ENCODE measurements at regions not wholly inside any gene's neighbourhood (a gene's known extent, or its start where the extent isn't known, plus 50 kb on each side); places are given as distances from the start of the nearest gene placed in this dataset.
"Not testable (repeated sequence)": the region's sequence is repeated elsewhere in the genome, so short reads cannot be mapped to it uniquely, and the experiment has no call there.

DNA sequence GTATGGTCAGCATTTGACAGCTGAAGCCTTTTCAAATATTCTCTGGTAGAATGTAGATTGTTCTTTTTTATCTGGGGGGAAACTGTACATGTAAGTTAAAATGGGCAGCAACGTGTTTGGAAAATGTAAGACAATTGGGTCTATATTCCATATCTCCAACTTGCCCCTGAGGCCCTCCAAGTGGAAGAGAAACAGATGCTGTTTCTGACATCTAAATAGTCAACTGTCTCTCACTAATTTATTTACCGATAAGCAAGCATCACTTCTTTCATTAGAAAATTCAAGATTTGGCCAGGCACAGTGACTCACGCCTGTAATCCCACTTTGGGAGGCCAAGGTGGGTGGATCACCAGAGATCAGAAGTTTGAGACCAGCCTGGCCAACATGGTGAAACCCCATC is 120.2 kb upstream of the TBCA start:
- Histone ChIP-seq H3K79me2 (ENCODE audit: control insufficient read depth, insufficient read depth, low read length) (no peaks in the 10 kb centered on the region), H3K4me1 (replicated peaks in 1 of 2; ENCODE audit: control insufficient read depth in 2 of 2, insufficient read depth in 2 of 2, low read length in 2 of 2) (peaks cover 5 to 16% of the 10 kb centered on the region in 2 experiments; a peak in 4 of 5 replicates)

DNA sequence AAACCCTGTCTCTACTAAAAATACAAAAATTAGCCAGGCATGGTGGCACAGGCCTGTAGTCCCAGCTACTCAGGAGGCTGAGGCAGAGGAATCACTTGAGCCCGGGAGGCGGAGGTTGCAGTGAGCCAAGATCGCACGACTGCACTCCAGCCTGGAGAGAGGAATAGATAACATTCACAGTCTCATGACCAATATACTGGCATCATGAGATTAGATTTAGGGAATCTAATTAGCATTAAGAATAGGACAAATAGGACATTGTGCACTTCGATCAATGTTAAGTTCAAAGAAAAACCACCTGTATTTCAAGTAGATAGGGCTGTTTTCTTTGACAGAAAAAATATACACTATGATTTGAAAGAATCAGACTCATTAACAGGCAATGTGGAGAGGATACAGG is 118.0 kb upstream of the TBCA start:
- ATAC-seq; H3K79me2 ChIP-seq (ENCODE audit: control insufficient read depth, insufficient read depth, low read length); H3K36me3 ChIP-seq (ENCODE audit: control insufficient read depth, insufficient read depth, low read length); H3K9ac ChIP-seq (ENCODE audit: insufficient read depth in 1 of 2, low read depth in 2 of 2, low read length in 2 of 2); BruUV-seq (replicated peaks); H3K9me1 ChIP-seq (ENCODE audit: control insufficient read depth, insufficient read depth, low read length); H3K27me3 ChIP-seq (ENCODE audit: control insufficient read depth in 2 of 2, insufficient read depth in 2 of 2, low read length in 2 of 2); H4K20me1 ChIP-seq (replicated peaks; ENCODE audit: control insufficient read depth, insufficient read depth, low read length); intact Hi-C loops (cut with micrococcal nuclease); H3K4me3 ChIP-seq; H3K4me2 ChIP-seq (ENCODE audit: insufficient read depth, low read length); H3K27ac ChIP-seq (ENCODE audit: extremely low read depth, low read depth, low read length); CTCF ChIA-PET (ENCODE audit: low intra/inter-chr PET ratio); H3K9me3 ChIP-seq (replicated peaks; ENCODE audit: control insufficient read depth, insufficient read depth, low read depth, low read length); DNase-seq (ENCODE audit: extremely low read depth in 1 of 4, low spot score in 3 of 4); FAIRE-seq; in situ Hi-C loops (cut with MboI); POLR2A ChIA-PET: not testable (repeated sequence)
- TF ChIP-seq CBFA2T2 (conservative IDR thresholded peaks at IDR 0.05) (0 out of 2 replicates have a peak, but pooled peaks have one; percentile 11), CBFA2T3 (IDR thresholded peaks at IDR 0.05) (peak; percentile 53)
- H2AFZ ChIP-seq (ENCODE audit: low read depth, low read length) = 0 out of 2 replicates have a peak overlapping the region, but pooled peaks have one; percentile 7
- H3K4me1 ChIP-seq (replicated peaks in 1 of 2; ENCODE audit: control insufficient read depth in 2 of 2, insufficient read depth in 2 of 2, low read length in 2 of 2) = peaks cover 5 to 16% of the 10 kb centered on the region in 2 experiments; a peak in 4 of 5 replicates
- WGBS (ENCODE audit: insufficient coverage, low coverage, missing lambda C conversion rate) = 21% methylated on average over 3 of the region's 5 CpGs

More for the DNA sequence above, 120.2 kb upstream of the TBCA start:
- no peak overlapping the region for H3K9ac ChIP-seq (ENCODE audit: insufficient read depth in 1 of 2, low read depth in 2 of 2, low read length in 2 of 2)
- no peaks in the 10 kb centered on the region for H3K9me3 ChIP-seq (replicated peaks; ENCODE audit: control insufficient read depth, insufficient read depth, low read depth, low read length)
- WGBS (ENCODE audit: insufficient coverage, low coverage, missing lambda C conversion rate) = 35% methylated on average over 3 of the region's 3 CpGs
- no peak overlapping the region for H3K4me2 ChIP-seq (ENCODE audit: insufficient read depth, low read length)
- no TSS peak for BruUV-seq (replicated peaks)
- no peak overlapping the region for H3K4me3 ChIP-seq
- intact Hi-C loops (cut with micrococcal nuclease) = no loop called here
- FAIRE-seq (no peak), ATAC-seq (no peak), DNase-seq (ENCODE audit: extremely low read depth in 1 of 4, low spot score in 3 of 4) (no peak)
- TF ChIP-seq ZNF121 (CRISPR knock-in tag; conservative IDR thresholded peaks at IDR 0.05) (no peak), ZNF253 (CRISPR knock-in tag; conservative IDR thresholded peaks at IDR 0.05) (no peak), NFYB (IDR thresholded peaks at IDR 0.05; ENCODE audit: extremely low read depth, insufficient read length) (no peak), RBM25 (IDR thresholded peaks at IDR 0.05; ENCODE audit: low read depth, low read length, severe bottlenecking) (no peak), ZEB2 (IDR thresholded peaks at IDR 0.05) (no peak), BMI1 (IDR thresholded peaks at IDR 0.05; ENCODE audit: low read length) (no peak)
- in situ Hi-C loops (cut with MboI) = no loop called here
- H3K27ac ChIP-seq (ENCODE audit: extremely low read depth, low read depth, low read length) = no peak overlapping the region
- H3K27me3 ChIP-seq (ENCODE audit: control insufficient read depth in 2 of 2, insufficient read depth in 2 of 2, low read length in 2 of 2) = peaks cover 0 to 2% of the 10 kb centered on the region in 2 experiments; a peak in 2 of 5 replicates
- ChIA-PET CTCF (ENCODE audit: low intra/inter-chr PET ratio) (no interaction called here), POLR2A (no interaction called here)
- H2AFZ ChIP-seq (ENCODE audit: low read depth, low read length) = no peak overlapping the region
- H3K9me1 ChIP-seq (ENCODE audit: control insufficient read depth, insufficient read depth, low read length) = no peaks in the 10 kb centered on the region
- no peaks in the 10 kb centered on the region for H3K36me3 ChIP-seq (ENCODE audit: control insufficient read depth, insufficient read depth, low read length)
- H4K20me1 ChIP-seq (replicated peaks; ENCODE audit: control insufficient read depth, insufficient read depth, low read length) = no peaks in the 10 kb centered on the region
